MM.1S (cell line): ENCODE measurements at regions not wholly inside any gene's neighbourhood (a gene's known extent, or its start where the extent isn't known, plus 50 kb on each side); places are given as distances from the start of the nearest gene placed in this dataset.

Source experiments
- DNase-seq: peaks from one replicate; pipeline ENCODE4 v3.0.0-alpha.2; 2015
- H2AFZ ChIP-seq: fragments of 300-600 bp; sonication (generic); 2 replicates; pipeline ENCODE4 v1.6.0; 2016; ENCODE audit warnings: antibody characterized with exemption, low read length
- H3F3A ChIP-seq: fragments of 300-600 bp; sonication (generic); 2 replicates; pipeline ENCODE4 v1.6.1; 2016; ENCODE audit warnings: mild to moderate bottlenecking, antibody characterized with exemption, low read length, moderate library complexity, mixed read lengths; ENCODE audit not compliant: insufficient read depth
- H3K27ac ChIP-seq: fragments of 300-600 bp; sonication (generic); 2 replicates; pipeline ENCODE4 v1.5.1; 2016; ENCODE audit warnings: mild to moderate bottlenecking, low read length
- H3K27me3 ChIP-seq: fragments of 300-600 bp; sonication (generic); replicated peaks from 2 replicates; pipeline ENCODE4 v1.6.0; 2016; ENCODE audit warnings: low read length; ENCODE audit not compliant: insufficient read depth
- H3K36me3 ChIP-seq: fragments of 300-600 bp; sonication (generic); replicated peaks from 2 replicates; pipeline ENCODE4 v1.6.1; 2016; ENCODE audit warnings: mild to moderate bottlenecking, low read length, mixed read lengths; ENCODE audit not compliant: insufficient read depth
- H3K4me1 ChIP-seq: fragments of 300-600 bp; sonication (generic); 2 replicates; pipeline ENCODE4 v1.6.1; 2016; ENCODE audit warnings: low read length, mixed read lengths
- H3K4me2 ChIP-seq: fragments of 300-600 bp; sonication (generic); 2 replicates; pipeline ENCODE4 v1.6.0; 2016; ENCODE audit warnings: low read depth, low read length
- H3K4me3 ChIP-seq: fragments of 300-600 bp; sonication (generic); 2 replicates; pipeline ENCODE4 v1.5.1; 2016; ENCODE audit warnings: low read length, mixed read lengths
- H3K79me2 ChIP-seq: fragments of 300-600 bp; sonication (generic); 2 replicates; pipeline ENCODE4 v1.6.1; 2016; ENCODE audit warnings: mixed run types, low read length, mixed read lengths
- H3K9ac ChIP-seq: fragments of 300-600 bp; sonication (generic); 2 replicates; pipeline ENCODE4 v1.6.1; 2016; ENCODE audit warnings: low read length, mixed read lengths
- H3K9me2 ChIP-seq: fragments of 300-600 bp; sonication (generic); replicated peaks from 2 replicates; pipeline ENCODE4 v1.6.1; 2016; ENCODE audit warnings: mild to moderate bottlenecking, low read length, mixed read lengths; ENCODE audit not compliant: insufficient read depth
- H3K9me3 ChIP-seq: fragments of 300-600 bp; sonication (generic); replicated peaks from 2 replicates; pipeline ENCODE4 v1.6.1; 2016; ENCODE audit warnings: mild to moderate bottlenecking, low read length, mixed read lengths; ENCODE audit not compliant: insufficient read depth
- H4K20me1 ChIP-seq: fragments of 300-600 bp; sonication (generic); 2 replicates; pipeline ENCODE4 v1.6.1; 2016; ENCODE audit warnings: mild to moderate bottlenecking, low read length, moderate library complexity, mixed read lengths; ENCODE audit not compliant: insufficient read depth
- CTCF ChIP-seq: fragments of 300-600 bp; sonication (generic); IDR thresholded peaks from 2 replicates; pipeline ENCODE4 v1.5.1; 2016; ENCODE audit warnings: antibody characterized with exemption, low read length, mixed read lengths
- EZH2 ChIP-seq: fragments of 300-600 bp; sonication (generic); optimal IDR thresholded peaks from 2 replicates; pipeline ENCODE3; 2017; ENCODE audit warnings: low read depth, mild to moderate bottlenecking, antibody characterized with exemption, low read length, mixed read lengths
- EZH2phosphoT487 ChIP-seq: fragments of 300-600 bp; sonication (generic); IDR thresholded peaks from 2 replicates; pipeline ENCODE4 v1.6.1; 2018; ENCODE audit warnings: antibody characterized with exemption, low read length

- Histone ChIP-seq H3K27ac (no peak overlapping the region), H3K9ac (no peak overlapping the region), H3K4me1 (no peaks in the 10 kb centered on the region), H3K27me3 (no peaks in the 10 kb centered on the region), H2AFZ (no peak overlapping the region), H3K9me2 (no peaks in the 10 kb centered on the region), H3K9me3 (no peaks in the 10 kb centered on the region), H3K79me2 (no peaks in the 10 kb centered on the region), H3K4me2 (no peak overlapping the region), H3F3A (no peaks in the 10 kb centered on the region), H3K4me3 (no peak overlapping the region), H3K36me3 (no peaks in the 10 kb centered on the region), H4K20me1 (no peaks in the 10 kb centered on the region)
- DNase-seq: no peak
- TF ChIP-seq EZH2phosphoT487 (no peak), CTCF (no peak)
Observed at GRCh38 chr4:31375936-31376335, 655.8 kb downstream of the PCDH7 start.

- no peak overlapping the region for H3K9ac ChIP-seq
- H3K36me3 ChIP-seq: no peaks in the 10 kb centered on the region
- H3K27ac ChIP-seq: no peak overlapping the region
- no peaks in the 10 kb centered on the region for H4K20me1 ChIP-seq
- no peak for DNase-seq
- H3K4me1 ChIP-seq: 0 out of 2 replicates have a peak, but pooled peaks cover 4% of the 10 kb centered on the region
- no peaks in the 10 kb centered on the region for H3K9me3 ChIP-seq
- no peaks in the 10 kb centered on the region for H3K9me2 ChIP-seq
- H3K4me3 ChIP-seq: no peak overlapping the region
- no peaks in the 10 kb centered on the region for H3K27me3 ChIP-seq
- no peak overlapping the region for H3K4me2 ChIP-seq
- H3K79me2 ChIP-seq: no peaks in the 10 kb centered on the region
- H2AFZ ChIP-seq: no peak overlapping the region
- no peaks in the 10 kb centered on the region for H3F3A ChIP-seq
- no peak for TF ChIP-seq EZH2
- TF ChIP-seq EZH2phosphoT487: no peak
- no peak for TF ChIP-seq CTCF
Observed at GRCh38 chr4:31379364-31379763, 659.2 kb downstream of the PCDH7 start.

- Histone ChIP-seq H3K4me2 (no peak overlapping the region; the same call in 1 of the 2 replicates), H3F3A (no peaks in the 10 kb centered on the region), H3K79me2 (no peaks in the 10 kb centered on the region), H3K4me1 (0 out of 2 replicates have a peak, but pooled peaks cover 4% of the 10 kb centered on the region), H4K20me1 (no peaks in the 10 kb centered on the region), H3K27ac (no peak overlapping the region), H3K9me2 (no peaks in the 10 kb centered on the region), H3K9ac (no peak overlapping the region), H3K9me3 (no peaks in the 10 kb centered on the region), H3K36me3 (no peaks in the 10 kb centered on the region), H3K27me3 (no peaks in the 10 kb centered on the region), H3K4me3 (no peak overlapping the region), H2AFZ (peak overlapping the region; percentile 34)
- TF ChIP-seq CTCF (no peak), EZH2 (no peak), EZH2phosphoT487 (no peak)
- DNase-seq: no peak
Observed at GRCh38 chr4:31383767-31384166, 663.6 kb downstream of the PCDH7 start.
